ENCODE measurements at regions not wholly inside any gene's neighbourhood (a gene's known extent, or its start where the extent isn't known, plus 50 kb on each side); places are given as distances from the start of the nearest gene placed in this dataset.

- no peaks in the 10 kb centered on the region for H3K36me3 ChIP-seq
- 87 to 100% methylated on average over 1 of the region's 1 CpG for WGBS, 2 donors
- no peaks in the 10 kb centered on the region for H3K4me1 ChIP-seq
- no peak for TF ChIP-seq CTCF (IDR thresholded peaks at IDR 0.05)
- no peak for TF ChIP-seq POLR2A (IDR thresholded peaks at IDR 0.05)
- H3K4me3 ChIP-seq: no peak overlapping the region
- intact Hi-C loops (cut with DNase I): no loop called here
- no peak overlapping the region for H3K27ac ChIP-seq
- no peaks in the 10 kb centered on the region for H3K9me3 ChIP-seq
- H3K27me3 ChIP-seq: no peaks in the 10 kb centered on the region
- DNase-seq: no peak
These were observed 159.2 kb upstream of the DTNA start for GRCh38 chr18:34550902-34551301.

DNA sequence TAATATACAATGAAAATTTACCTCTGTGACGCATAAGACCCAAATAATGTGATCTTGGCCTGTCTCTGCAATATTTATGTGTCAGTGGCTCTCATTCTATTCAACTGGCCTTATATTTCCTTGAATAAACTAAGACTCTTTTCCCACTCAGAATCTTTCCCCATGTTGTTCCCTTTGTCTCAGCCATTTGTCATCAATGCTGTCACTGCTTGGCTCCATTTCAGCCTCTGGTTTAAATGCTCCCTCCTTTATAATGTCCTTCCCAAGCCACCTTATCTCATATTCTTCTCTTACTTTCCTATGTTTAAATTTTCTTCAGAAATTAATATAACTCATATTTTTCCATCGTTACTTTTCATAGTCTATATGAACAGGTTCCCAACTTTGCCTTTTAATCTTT is 158.3 kb upstream of the DTNA start:
- no peak for DNase-seq
- Histone ChIP-seq H3K9me3 (no peaks in the 10 kb centered on the region), H3K4me3 (no peak overlapping the region), H3K36me3 (no peaks in the 10 kb centered on the region), H3K27me3 (no peaks in the 10 kb centered on the region), H3K27ac (no peak overlapping the region), H3K4me1 (no peaks in the 10 kb centered on the region)
- intact Hi-C loops (cut with DNase I): no loop called here
- TF ChIP-seq CTCF (IDR thresholded peaks at IDR 0.05) (no peak), POLR2A (IDR thresholded peaks at IDR 0.05) (no peak)
- WGBS, 2 donors: 78 to 83% methylated on average over 2 of the region's 2 CpGs

DNA sequence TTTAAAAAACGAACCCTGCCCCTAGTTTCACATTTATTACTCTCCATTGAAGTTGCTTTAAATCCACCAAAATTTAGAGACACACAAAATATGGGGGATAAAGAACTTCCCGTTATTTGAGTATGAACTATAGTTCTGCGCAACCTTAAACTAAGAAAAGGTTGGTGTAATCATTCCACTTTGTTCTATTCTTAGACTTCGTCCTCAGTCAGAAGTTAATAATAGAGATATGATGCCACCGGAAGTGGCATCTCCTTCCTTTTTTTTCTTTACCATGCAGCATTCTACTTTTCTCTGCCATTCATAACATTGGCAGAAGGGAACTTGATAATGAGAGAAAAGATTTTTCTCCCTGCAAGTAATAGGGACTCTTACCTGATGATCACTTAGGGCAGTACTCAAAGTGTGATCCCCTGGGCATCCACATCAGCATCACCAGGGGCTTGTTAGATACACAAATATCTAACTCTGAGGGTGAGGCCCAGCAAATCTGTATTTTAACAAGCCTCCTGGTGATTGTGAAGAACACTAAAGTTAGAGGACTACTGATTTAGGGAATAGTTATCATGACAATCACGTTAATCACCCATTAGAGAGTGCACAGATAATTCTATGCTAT is 147.7 kb upstream of the DTNA start:
- Histone ChIP-seq H3K4me3 (no peak overlapping the region), H3K4me1 (no peaks in the 10 kb centered on the region), H3K27me3 (no peaks in the 10 kb centered on the region), H3K9me3 (no peaks in the 10 kb centered on the region), H3K36me3 (no peaks in the 10 kb centered on the region), H3K27ac (no peak overlapping the region)
- intact Hi-C loops (cut with DNase I): no loop called here
- TF ChIP-seq POLR2A (IDR thresholded peaks at IDR 0.05): no peak
- DNase-seq: no peak
- WGBS, 2 donors: 73 to 76% methylated on average over 6 of the region's 6 CpGs

- Histone ChIP-seq H3K9me3 (no peaks in the 10 kb centered on the region), H3K27me3 (no peaks in the 10 kb centered on the region), H3K27ac (no peak overlapping the region), H3K4me3 (no peak overlapping the region), H3K4me1 (no peaks in the 10 kb centered on the region), H3K36me3 (no peaks in the 10 kb centered on the region)
- DNase-seq: no peak
- intact Hi-C loops (cut with DNase I): no loop called here
- WGBS, 2 donors: 86 to 87% methylated on average over 2 of the region's 2 CpGs
- TF ChIP-seq CTCF (IDR thresholded peaks at IDR 0.05) (no peak), POLR2A (IDR thresholded peaks at IDR 0.05) (no peak)
These were observed 142.2 kb upstream of the DTNA start for GRCh38 chr18:34567857-34568256.

DNA sequence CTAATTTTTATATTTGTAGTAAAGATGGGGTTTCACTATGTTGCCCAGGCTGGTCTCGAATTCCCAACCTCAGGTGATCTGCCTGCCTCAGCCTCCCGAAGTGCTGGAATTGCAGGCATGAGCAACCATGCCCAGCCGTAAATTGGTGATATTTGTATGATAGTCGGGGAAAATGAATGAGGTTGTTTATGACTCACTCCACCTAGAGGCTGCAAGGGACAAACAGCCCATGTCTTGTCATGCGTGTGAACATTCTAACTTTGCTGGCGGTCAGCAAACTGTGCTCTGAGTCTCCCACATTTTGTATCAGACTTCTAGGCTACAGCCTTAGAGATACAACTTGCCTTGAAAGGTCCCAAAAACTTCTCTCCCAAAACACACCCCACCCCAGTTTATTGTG is 133.5 kb upstream of the DTNA start:
- no peak for DNase-seq
- Histone ChIP-seq H3K27ac (no peak overlapping the region), H3K36me3 (no peaks in the 10 kb centered on the region), H3K4me3 (no peak overlapping the region), H3K27me3 (no peaks in the 10 kb centered on the region), H3K4me1 (no peaks in the 10 kb centered on the region), H3K9me3 (no peaks in the 10 kb centered on the region)
- no peak for TF ChIP-seq POLR2A (IDR thresholded peaks at IDR 0.05)
- TF ChIP-seq CTCF (IDR thresholded peaks at IDR 0.05): no peak
- 78% methylated on average over 6 of the region's 6 CpGs for WGBS, 2 donors
- intact Hi-C loops (cut with DNase I): no loop called here

DNA sequence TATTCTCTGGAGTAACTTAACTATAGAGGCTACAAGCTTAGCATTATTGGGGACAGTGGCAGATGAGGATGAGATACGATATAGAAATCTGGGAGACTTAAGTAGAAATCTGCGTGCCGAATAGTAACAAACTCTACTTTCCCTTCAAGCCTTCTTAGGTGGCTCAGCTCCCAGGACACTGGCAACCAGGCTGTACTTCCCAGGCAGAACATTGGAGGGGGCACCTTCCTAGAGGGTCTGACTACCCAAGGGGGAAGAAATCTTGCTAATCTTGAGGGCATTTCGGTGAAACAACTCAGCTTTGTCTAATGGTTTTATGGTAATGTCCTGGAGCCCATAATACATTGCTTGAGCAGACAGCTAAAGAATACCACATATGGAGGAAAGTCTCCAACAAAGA is 126.2 kb upstream of the DTNA start:
- Histone ChIP-seq H3K27ac (no peak overlapping the region), H3K4me3 (no peak overlapping the region), H3K4me1 (no peaks in the 10 kb centered on the region), H3K36me3 (no peaks in the 10 kb centered on the region), H3K27me3 (no peaks in the 10 kb centered on the region), H3K9me3 (no peaks in the 10 kb centered on the region)
- no peak for TF ChIP-seq CTCF (IDR thresholded peaks at IDR 0.05)
- TF ChIP-seq POLR2A (IDR thresholded peaks at IDR 0.05): no peak
- DNase-seq: no peak
- WGBS, 2 donors: 77% methylated on average over 4 of the region's 4 CpGs
- intact Hi-C loops (cut with DNase I): no loop called here
